ENCODE measurements at regions not wholly inside any gene's neighbourhood (a gene's known extent, or its start where the extent isn't known, plus 50 kb on each side); places are given as distances from the start of the nearest gene placed in this dataset.

DNA sequence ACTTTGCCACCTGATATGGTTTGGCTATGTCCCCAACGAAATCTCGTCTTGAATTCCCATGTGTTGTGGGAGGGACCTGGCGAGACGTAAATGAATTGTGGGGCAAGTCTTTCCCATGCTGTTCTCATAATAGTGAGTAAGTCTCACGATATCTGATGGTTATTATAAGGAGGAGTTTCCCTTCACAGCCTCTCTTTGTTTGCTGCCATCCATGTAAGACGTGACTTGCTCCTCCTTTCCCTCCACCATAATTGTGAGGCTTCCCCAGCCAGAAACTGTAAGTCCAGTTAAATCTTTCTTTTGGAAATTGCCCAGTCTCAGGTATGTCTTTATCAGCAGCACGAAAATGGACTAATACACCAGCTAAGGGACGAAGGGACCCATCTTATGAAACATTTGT is 1303.3 kb downstream of the SUCLG1 start:
- Histone ChIP-seq H3K4me1 (no peaks in the 10 kb centered on the region), H3K27me3 (no peaks in the 10 kb centered on the region), H3K4me3 (no peak overlapping the region), H3K36me3 (no peaks in the 10 kb centered on the region), H3K27ac (no peak overlapping the region), H3K9me3 (no peaks in the 10 kb centered on the region)
- WGBS: 86% methylated on average over 8 of the region's 8 CpGs
- TF ChIP-seq POLR2A (IDR thresholded peaks at IDR 0.05): no peak
- TF ChIP-seq POLR2AphosphoS5 (IDR thresholded peaks at IDR 0.05): no peak
- no peak for TF ChIP-seq EP300 (IDR thresholded peaks at IDR 0.05)
- TF ChIP-seq CTCF (IDR thresholded peaks at IDR 0.05): no peak
- DNase-seq (ENCODE audit: low spot score in 2 of 2): no peak

DNA sequence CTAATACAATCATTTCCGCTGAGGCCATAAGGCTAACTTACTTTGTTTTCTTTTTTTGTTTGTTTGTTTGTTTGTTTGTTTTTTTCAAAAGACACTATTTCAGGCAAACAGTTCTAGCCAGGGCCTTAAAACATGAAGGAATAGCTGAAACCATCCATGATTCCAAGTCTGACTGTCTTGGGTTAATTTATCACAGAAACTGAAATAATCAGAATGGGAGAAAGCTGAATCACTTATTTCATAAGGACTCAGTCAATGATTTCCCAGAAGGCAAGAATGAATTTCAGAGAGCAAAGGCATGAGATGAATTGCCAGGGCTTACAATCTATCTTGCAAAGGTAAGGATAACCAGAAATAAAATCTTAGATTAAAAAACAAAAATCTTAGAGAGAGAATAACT is 1315.1 kb downstream of the SUCLG1 start:
- H3K4me1 ChIP-seq: no peaks in the 10 kb centered on the region
- H3K27ac ChIP-seq: no peak overlapping the region
- WGBS: 85% methylated on average over 1 of the region's 1 CpG
- no peaks in the 10 kb centered on the region for H3K27me3 ChIP-seq
- no peak for DNase-seq (ENCODE audit: low spot score in 2 of 2)
- H3K4me3 ChIP-seq: no peak overlapping the region
- H3K36me3 ChIP-seq: no peaks in the 10 kb centered on the region
- peaks cover 3% of the 10 kb centered on the region for H3K9me3 ChIP-seq
- TF ChIP-seq POLR2A (IDR thresholded peaks at IDR 0.05) (no peak), CTCF (IDR thresholded peaks at IDR 0.05) (no peak), POLR2AphosphoS5 (IDR thresholded peaks at IDR 0.05) (no peak), EP300 (IDR thresholded peaks at IDR 0.05) (no peak)

GRCh38 chr2:83142934-83143333 is 1316.1 kb downstream of the SUCLG1 start:
- Histone ChIP-seq H3K4me1 (no peaks in the 10 kb centered on the region), H3K9me3 (peaks cover 3% of the 10 kb centered on the region), H3K4me3 (no peak overlapping the region), H3K27me3 (no peaks in the 10 kb centered on the region), H3K36me3 (no peaks in the 10 kb centered on the region), H3K27ac (no peak overlapping the region)
- TF ChIP-seq CTCF (IDR thresholded peaks at IDR 0.05) (no peak), POLR2AphosphoS5 (IDR thresholded peaks at IDR 0.05) (no peak), POLR2A (IDR thresholded peaks at IDR 0.05) (no peak), EP300 (IDR thresholded peaks at IDR 0.05) (no peak)
- DNase-seq (ENCODE audit: low spot score in 2 of 2): no peak

DNA sequence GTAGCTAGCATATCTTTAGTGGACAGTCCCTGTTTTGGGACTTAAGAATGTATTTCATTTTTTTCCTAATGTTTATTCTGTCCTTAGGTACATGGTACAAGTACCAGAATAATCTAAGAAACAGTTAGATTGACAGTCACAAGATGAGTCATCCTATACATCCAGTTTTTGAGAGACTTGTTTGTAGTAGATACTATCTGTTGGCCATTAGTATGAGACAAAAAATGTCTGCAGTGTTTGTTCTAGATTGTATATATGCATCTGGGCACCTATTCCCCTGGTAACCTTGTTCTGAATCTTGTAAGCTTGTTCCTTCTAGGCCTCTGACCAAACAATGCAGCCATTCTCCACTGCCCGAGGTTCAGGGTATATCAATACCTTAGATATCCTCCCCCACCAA is 1343.5 kb downstream of the SUCLG1 start:
- 73% methylated on average over 1 of the region's 1 CpG for WGBS
- Histone ChIP-seq H3K27me3 (no peaks in the 10 kb centered on the region), H3K4me3 (no peak overlapping the region), H3K27ac (no peak overlapping the region), H3K4me1 (no peaks in the 10 kb centered on the region), H3K36me3 (no peaks in the 10 kb centered on the region), H3K9me3 (no peaks in the 10 kb centered on the region)
- DNase-seq (ENCODE audit: low spot score in 2 of 2): no peak
- TF ChIP-seq POLR2A (IDR thresholded peaks at IDR 0.05) (no peak), POLR2AphosphoS5 (IDR thresholded peaks at IDR 0.05) (no peak), CTCF (IDR thresholded peaks at IDR 0.05) (no peak), EP300 (IDR thresholded peaks at IDR 0.05) (no peak)

DNA sequence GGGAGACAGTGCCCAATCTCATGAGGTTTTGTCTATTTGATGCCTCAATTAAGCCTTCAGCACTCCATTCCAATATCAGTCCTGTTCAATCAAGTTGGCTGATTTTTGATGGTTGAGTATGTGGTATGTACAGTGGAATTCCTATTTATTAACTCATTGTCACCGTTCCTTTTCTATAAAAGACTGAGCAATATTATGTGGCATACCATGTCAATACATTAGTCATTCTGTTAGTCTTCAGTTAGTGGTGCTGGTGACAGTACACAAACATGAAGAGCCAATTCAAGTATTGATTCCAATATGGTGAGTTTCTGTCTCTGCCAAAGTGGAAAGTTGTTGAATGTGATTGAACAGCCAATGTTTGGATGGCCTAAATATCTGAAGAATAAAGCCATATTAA is 1343.9 kb downstream of the SUCLG1 start:
- no peak for DNase-seq (ENCODE audit: low spot score in 2 of 2)
- Histone ChIP-seq H3K36me3 (no peaks in the 10 kb centered on the region), H3K4me1 (no peaks in the 10 kb centered on the region), H3K4me3 (no peak overlapping the region), H3K27ac (no peak overlapping the region), H3K9me3 (no peaks in the 10 kb centered on the region), H3K27me3 (no peaks in the 10 kb centered on the region)
- 76% methylated on average over 1 of the region's 1 CpG for WGBS
- TF ChIP-seq CTCF (IDR thresholded peaks at IDR 0.05) (no peak), POLR2AphosphoS5 (IDR thresholded peaks at IDR 0.05) (no peak), POLR2A (IDR thresholded peaks at IDR 0.05) (no peak), EP300 (IDR thresholded peaks at IDR 0.05) (no peak)
